ENCODE measurements at regions not wholly inside any gene's neighbourhood (a gene's known extent, or its start where the extent isn't known, plus 50 kb on each side); places are given as distances from the start of the nearest gene placed in this dataset.

DNA sequence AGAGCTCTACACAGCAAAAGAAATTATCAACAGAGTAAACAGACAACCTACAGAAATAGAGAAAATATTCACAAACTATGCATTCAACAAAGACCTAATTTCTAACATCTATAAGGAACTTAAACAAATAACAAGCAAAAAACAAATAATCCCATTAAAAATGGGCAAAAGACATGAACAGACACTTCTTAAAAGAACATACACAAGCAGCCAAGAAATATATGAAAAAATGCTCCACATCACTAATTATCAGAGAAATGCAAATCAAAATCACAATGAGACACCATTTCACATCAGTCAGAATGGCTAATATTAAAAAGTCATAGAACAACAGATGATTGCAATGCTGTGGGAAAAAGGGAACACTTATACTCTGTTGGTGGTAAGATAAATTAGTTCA, 100.7 kb upstream of the LGR5 start:
- TF ChIP-seq CTCF (IDR thresholded peaks at IDR 0.05; ENCODE audit: insufficient read depth, low read length) = no peak
- no peak for TF ChIP-seq POLR2AphosphoS5 (IDR thresholded peaks at IDR 0.05; ENCODE audit: low read depth)
- TF ChIP-seq GABPA (IDR thresholded peaks at IDR 0.05; ENCODE audit: low read depth) = no peak
- no peak for TF ChIP-seq REST (IDR thresholded peaks at IDR 0.05; ENCODE audit: insufficient replicate concordance, low read depth)
- TF ChIP-seq SPI1 (IDR thresholded peaks at IDR 0.05; ENCODE audit: borderline replicate concordance, low read depth) = no peak
